ENCODE measurements at regions not wholly inside any gene's neighbourhood (a gene's known extent, or its start where the extent isn't known, plus 50 kb on each side); places are given as distances from the start of the nearest gene placed in this dataset.
"Not testable (repeated sequence)": the region's sequence is repeated elsewhere in the genome, so short reads cannot be mapped to it uniquely, and the experiment has no call there.

DNA sequence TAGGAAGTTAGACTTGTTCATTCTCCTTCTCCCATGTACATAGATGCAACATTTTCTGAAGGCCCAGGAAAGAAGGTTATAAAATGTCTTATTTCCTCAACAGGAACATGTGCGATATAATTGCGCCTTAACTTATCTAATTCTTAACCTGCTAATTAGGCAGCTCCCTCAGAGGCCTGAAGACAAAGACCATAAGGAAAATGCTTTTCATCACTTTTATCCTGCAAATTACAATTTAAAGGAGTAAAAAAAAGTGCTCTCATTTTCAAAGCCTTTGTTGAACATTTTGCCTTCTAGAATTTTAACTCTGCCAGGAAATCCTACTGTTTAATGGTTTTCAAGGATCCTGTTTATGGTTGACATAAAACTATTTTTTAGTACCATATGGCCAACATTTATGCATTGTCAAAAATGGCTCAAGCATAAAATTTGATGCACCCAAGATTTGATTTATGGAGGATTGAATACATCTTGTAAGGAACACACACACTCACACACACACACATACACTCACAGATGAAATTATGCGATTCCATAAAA, 660.4 kb upstream of the TMEM132C start:
- ChIA-PET CTCF (no interaction called here), POLR2A (ENCODE audit: low non-redundant PET) (interaction anchor here (0.6 kb wide), 1 partner anchor 12 kb away, joined by 3 read pairs; no protein-coding TSS in a partner anchor)
- H3K27ac ChIP-seq = no peak overlapping the region
- DNase-seq (ENCODE audit: low spot score) = no peak
- TF ChIP-seq, protein P1, sequence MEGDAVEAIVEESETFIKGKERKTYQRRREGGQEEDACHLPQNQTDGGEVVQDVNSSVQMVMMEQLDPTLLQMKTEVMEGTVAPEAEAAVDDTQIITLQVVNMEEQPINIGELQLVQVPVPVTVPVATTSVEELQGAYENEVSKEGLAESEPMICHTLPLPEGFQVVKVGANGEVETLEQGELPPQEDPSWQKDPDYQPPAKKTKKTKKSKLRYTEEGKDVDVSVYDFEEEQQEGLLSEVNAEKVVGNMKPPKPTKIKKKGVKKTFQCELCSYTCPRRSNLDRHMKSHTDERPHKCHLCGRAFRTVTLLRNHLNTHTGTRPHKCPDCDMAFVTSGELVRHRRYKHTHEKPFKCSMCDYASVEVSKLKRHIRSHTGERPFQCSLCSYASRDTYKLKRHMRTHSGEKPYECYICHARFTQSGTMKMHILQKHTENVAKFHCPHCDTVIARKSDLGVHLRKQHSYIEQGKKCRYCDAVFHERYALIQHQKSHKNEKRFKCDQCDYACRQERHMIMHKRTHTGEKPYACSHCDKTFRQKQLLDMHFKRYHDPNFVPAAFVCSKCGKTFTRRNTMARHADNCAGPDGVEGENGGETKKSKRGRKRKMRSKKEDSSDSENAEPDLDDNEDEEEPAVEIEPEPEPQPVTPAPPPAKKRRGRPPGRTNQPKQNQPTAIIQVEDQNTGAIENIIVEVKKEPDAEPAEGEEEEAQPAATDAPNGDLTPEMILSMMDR (conservative IDR thresholded peaks at IDR 0.05; ENCODE audit: low read depth) = no peak

DNA sequence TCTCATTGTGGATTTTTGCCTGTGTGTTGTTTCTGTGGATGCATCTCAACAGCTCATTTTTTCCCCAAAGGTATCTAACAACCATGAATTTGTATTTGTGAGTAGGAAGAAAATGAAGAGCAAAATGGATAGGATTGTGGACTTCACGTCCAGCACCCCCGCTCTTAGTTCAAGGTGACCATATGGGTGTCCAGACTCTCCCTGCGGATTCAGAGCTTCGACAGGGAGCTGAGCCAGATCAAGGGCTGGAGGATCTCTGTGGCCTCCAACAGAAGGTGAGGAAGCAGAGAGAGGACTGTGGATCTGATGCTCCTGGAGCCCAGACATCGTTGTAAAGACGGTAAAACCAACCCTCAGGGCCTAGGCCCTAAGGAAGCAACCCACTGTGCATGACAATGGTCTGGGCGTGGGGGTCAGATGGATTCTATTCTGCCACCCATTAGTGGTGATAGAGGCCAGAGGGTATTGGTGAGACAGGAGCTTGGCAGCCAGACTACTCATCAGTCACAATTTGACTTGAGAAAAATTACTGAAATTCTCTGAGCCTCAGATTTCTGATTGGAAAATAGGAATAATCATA, 659.7 kb upstream of the TMEM132C start:
- TF ChIP-seq, protein P1 (conservative IDR thresholded peaks at IDR 0.05; ENCODE audit: low read depth) = no peak
- ChIA-PET POLR2A (ENCODE audit: low non-redundant PET) (no interaction called here), CTCF (no interaction called here)
- H3K27ac ChIP-seq = no peak overlapping the region
- no peak for DNase-seq (ENCODE audit: low spot score)

DNA sequence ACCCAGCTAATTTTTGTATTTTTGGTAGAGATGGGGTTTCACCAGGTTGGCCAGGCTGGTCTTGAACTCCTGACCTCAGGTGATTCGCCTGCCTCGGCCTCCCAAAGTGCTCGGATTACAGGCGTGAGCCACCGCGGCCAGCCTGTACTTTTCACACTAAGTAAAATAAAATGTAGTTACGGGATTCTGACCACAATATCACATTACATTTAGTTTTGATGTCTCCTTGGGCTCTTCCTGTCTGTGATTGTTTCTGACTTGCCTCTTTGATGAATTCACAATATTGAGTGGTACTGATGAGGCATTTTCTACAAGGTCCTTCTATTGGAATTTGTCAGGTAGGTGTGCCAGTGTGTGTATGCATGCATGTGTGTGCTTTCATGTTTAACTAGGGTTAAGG, 658.6 kb upstream of the TMEM132C start:
- DNase-seq (ENCODE audit: low spot score); POLR2A ChIA-PET (ENCODE audit: low non-redundant PET); CTCF ChIA-PET; H3K27ac ChIP-seq: not testable (repeated sequence)

DNA sequence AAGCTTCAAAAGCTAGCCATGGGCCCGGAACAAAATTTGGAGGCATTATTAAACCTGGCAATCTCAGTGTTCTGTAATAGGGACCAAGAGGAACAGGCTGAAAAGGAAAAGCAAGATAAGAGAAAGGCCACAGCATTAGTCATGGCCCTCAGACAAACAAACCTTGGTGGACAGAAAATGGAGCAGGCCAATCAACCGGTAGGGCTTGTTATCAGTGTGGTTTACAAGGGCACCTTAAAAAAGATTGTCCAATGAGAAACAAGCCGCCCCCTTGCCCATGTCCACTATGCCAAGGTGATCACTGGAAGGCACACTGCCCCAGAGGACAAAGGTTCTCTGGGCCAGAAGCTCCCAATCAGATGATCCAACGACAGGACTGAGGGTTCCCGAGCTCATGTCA, 653.9 kb upstream of the TMEM132C start:
- TF ChIP-seq, protein P1 (conservative IDR thresholded peaks at IDR 0.05; ENCODE audit: low read depth) = no peak
- no peak overlapping the region for H3K27ac ChIP-seq
- ChIA-PET POLR2A (ENCODE audit: low non-redundant PET) (no interaction called here), CTCF (no interaction called here)
- DNase-seq (ENCODE audit: low spot score) = no peak

DNA sequence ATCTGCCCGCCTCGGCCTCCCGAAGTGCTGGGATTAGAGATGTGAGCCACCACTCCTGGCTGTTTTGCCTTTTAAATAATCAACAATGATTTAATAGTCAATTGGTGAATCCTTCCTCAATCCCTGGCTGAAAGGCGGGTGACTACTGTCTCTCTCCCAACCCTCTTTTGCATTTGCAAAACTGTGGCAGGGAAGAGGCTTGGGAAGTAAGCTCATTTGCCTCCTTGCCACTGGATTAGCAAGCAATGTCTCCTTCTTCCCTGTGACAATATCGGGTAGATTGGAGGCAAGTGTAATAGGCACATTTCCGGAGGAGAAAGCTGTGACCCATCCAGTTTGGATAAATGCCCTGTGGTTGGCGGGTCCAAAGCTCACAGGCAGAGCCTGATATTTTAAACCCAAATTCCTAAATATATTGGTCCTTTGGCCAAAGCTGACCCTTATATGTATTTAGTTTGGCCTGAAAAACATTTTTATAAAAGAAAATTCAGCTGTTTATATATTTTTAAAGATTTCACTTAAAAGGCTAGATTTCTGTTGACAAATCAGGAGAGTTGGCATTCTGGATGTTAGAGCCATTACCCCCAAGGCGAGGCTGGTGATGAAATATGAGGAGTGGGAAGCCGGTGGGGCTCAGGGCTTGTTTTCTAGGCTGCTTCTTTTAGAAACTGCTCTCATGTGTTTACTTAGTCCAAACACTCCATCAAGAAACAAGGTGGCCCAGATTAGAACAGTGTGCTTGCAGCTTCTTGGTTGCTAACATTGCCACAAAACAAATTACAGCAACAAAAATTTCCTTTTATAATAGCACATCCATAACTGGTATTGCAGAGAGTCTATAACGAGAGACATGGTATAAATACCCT, 646.9 kb upstream of the TMEM132C start:
- TF ChIP-seq, protein P1 (conservative IDR thresholded peaks at IDR 0.05; ENCODE audit: low read depth) = no peak
- H3K27ac ChIP-seq = no peak overlapping the region

DNA sequence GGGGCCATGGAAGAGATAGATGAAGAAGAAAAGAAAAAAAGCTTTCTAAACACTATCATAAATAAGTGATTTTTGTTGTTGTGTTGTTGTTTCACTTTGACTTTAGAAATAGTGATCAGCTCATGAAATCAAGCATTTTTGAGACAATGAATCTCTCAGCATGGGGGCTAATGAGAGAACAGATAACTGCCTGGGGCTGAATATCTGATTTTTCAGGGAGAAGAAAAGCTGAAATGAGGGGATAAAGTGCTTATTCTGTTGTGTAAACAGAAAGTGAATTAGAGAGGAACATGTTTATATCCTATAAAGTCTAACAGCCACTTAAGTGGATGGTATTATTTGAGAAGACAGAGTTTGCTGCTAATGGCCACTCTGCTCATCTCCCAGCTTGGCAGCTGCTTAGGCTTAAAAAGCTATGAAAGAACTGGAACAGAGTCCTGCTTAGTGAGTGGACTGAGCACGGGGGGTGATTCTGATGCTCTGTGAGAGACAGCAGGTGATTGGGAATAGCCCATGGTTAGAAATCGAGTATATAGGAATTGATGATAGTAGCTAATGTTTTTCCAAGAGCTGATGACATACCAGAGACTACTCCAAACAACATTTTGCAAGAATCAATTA, 646.1 kb upstream of the TMEM132C start:
- TF ChIP-seq, protein P1 (conservative IDR thresholded peaks at IDR 0.05; ENCODE audit: low read depth) = no peak
- ChIA-PET CTCF (no interaction called here), POLR2A (ENCODE audit: low non-redundant PET) (no interaction called here)
- DNase-seq (ENCODE audit: low spot score) = no peak
- H3K27ac ChIP-seq = no peak overlapping the region

More for the DNA sequence above, 646.9 kb upstream of the TMEM132C start:
- POLR2A ChIA-PET (ENCODE audit: low non-redundant PET) = no interaction called here
- DNase-seq (ENCODE audit: low spot score) = no peak
- CTCF ChIA-PET = no interaction called here

All from RWPE1 (cell line).